Hepatocyte (in vitro differentiated cells): ENCODE measurements at regions not wholly inside any gene's neighbourhood (a gene's known extent, or its start where the extent isn't known, plus 50 kb on each side); places are given as distances from the start of the nearest gene placed in this dataset.

Source experiments
- DNase-seq: peaks from one replicate; pipeline ENCODE4 v3.0.0-alpha.2; 2016; ENCODE audit warnings: low spot score
- H2AFZ ChIP-seq: fragments of 200-600 bp; sonication (generic); 2 replicates; pipeline ENCODE4 v1.6.0; 2016; ENCODE audit warnings: antibody characterized with exemption, mild to moderate bottlenecking
- H3K27ac ChIP-seq: fragments of 200-600 bp; sonication (generic); 2 replicates; pipeline ENCODE4 v1.5.1; 2016; ENCODE audit warnings: mild to moderate bottlenecking
- H3K27me3 ChIP-seq: fragments of 200-600 bp; sonication (generic); 2 replicates; pipeline ENCODE4 v1.6.1; 2016
- H3K36me3 ChIP-seq: fragments of 200-600 bp; sonication (generic); replicated peaks from 2 replicates; pipeline ENCODE4 v1.5.1; 2016; ENCODE audit warnings: low read depth; ENCODE audit not compliant: insufficient read depth
- H3K4me1 ChIP-seq: fragments of 200-600 bp; sonication (generic); 2 replicates; pipeline ENCODE4 v1.5.1; 2016; ENCODE audit warnings: mild to moderate bottlenecking, moderate library complexity; ENCODE audit not compliant: insufficient read depth
- H3K4me2 ChIP-seq: fragments of 200-600 bp; sonication (generic); 2 replicates; pipeline ENCODE4 v1.6.0; 2016
- H3K4me3 ChIP-seq: fragments of 200-600 bp; sonication (generic); 2 replicates; pipeline ENCODE4 v1.5.1; 2016; ENCODE audit warnings: mild to moderate bottlenecking
- H3K79me2 ChIP-seq: fragments of 200-600 bp; sonication (generic); 2 replicates; pipeline ENCODE4 v1.6.0; 2017; ENCODE audit warnings: mild to moderate bottlenecking
- H3K9me2 ChIP-seq: fragments of 200-600 bp; sonication (generic); replicated peaks from 2 replicates; pipeline ENCODE4 v1.6.0; 2017; ENCODE audit warnings: mild to moderate bottlenecking; ENCODE audit not compliant: insufficient read depth
- H3K9me3 ChIP-seq: fragments of 200-600 bp; sonication (generic); 2 replicates; pipeline ENCODE4 v1.5.1; 2016; ENCODE audit warnings: low read depth, mild to moderate bottlenecking
- H4K20me1 ChIP-seq: fragments of 200-600 bp; sonication (generic); 2 replicates; pipeline ENCODE4 v1.6.0; 2016; ENCODE audit warnings: mild to moderate bottlenecking; ENCODE audit not compliant: insufficient read depth, poor library complexity, severe bottlenecking
- CTCF ChIP-seq: fragments of 200-600 bp; sonication (generic); IDR thresholded peaks from 2 replicates; pipeline ENCODE4 v1.5.1; 2016; ENCODE audit warnings: antibody characterized with exemption, mild to moderate bottlenecking; ENCODE audit not compliant: poor library complexity
- EZH2 ChIP-seq: fragments of 200-600 bp; sonication (generic); IDR thresholded peaks from 2 replicates; pipeline ENCODE4 v1.6.1; 2016; ENCODE audit warnings: antibody characterized with exemption, mild to moderate bottlenecking, borderline replicate concordance
- EZH2phosphoT487 ChIP-seq: fragments of 200-600 bp; sonication (generic); IDR thresholded peaks from one replicate; pipeline ENCODE4 v1.6.1; 2018; ENCODE audit warnings: antibody characterized with exemption, mild to moderate bottlenecking, low read depth, moderate library complexity; ENCODE audit not compliant: unreplicated experiment, severe bottlenecking
- WGBS: methylation state at CpG from one replicate; pipeline ENCODE4 v1.1.6; 2016; ENCODE audit warnings: low lambda C conversion rate; ENCODE audit errors: missing lambda C conversion rate; 5-methylcytosine and 5-hydroxymethylcytosine counted together

DNA sequence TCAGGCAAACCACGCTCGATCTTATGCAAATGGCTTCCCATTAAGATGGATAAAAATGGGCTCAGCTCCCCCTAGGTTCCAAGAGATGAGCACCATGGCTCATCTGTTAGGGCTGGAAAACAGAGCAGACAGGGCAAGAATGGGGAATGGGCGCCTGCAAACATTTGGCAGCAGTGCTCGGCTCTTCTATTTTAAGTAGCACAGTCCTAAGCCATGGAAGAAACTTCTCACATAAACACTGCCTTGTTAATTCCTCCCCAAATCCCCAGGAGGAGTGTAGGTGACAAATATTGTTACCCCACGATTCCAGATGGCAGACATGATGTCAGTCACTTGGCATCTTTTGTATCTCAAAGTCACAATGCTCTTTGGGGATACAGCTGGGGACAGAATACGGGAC lies 221.8 kb downstream of the ICE1 start:
- DNase-seq: no peak
- H3K4me1 ChIP-seq: no peaks in the 10 kb centered on the region
- no peaks in the 10 kb centered on the region for H4K20me1 ChIP-seq
- no peaks in the 10 kb centered on the region for H3K79me2 ChIP-seq
- no peaks in the 10 kb centered on the region for H3K27me3 ChIP-seq
- TF ChIP-seq EZH2phosphoT487: no peak
- no peak overlapping the region for H3K4me3 ChIP-seq
- no peak overlapping the region for H3K27ac ChIP-seq
- 64% methylated on average over 6 of the region's 6 CpGs for WGBS
- no peaks in the 10 kb centered on the region for H3K9me2 ChIP-seq
- H3K4me2 ChIP-seq: no peak overlapping the region
- H3K36me3 ChIP-seq: no peaks in the 10 kb centered on the region
- no peak overlapping the region for H2AFZ ChIP-seq
- H3K9me3 ChIP-seq: no peaks in the 10 kb centered on the region

DNA sequence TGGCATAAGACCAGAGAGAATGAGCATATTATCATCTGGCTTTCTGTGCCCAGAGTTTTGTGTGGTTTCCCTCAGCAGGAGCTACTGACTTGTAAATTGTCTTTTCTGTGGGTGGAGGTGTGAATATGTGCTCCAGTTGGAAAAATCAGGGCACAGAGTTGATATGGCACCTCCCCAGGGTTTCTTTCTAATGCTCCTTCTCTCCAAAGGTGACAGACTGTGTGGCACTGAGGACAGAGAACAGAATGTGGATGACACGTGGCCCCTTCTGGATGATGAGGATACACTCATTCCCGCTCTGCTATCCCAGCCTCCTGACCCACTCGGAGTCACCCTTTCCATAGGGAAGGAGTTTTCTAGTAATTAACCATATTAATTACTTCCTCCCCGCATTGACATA lies 221.0 kb downstream of the ICE1 start:
- Histone ChIP-seq H3K4me3 (no peak overlapping the region), H3K36me3 (no peaks in the 10 kb centered on the region), H2AFZ (no peak overlapping the region), H3K79me2 (no peaks in the 10 kb centered on the region), H3K27ac (no peak overlapping the region), H4K20me1 (no peaks in the 10 kb centered on the region), H3K9me2 (no peaks in the 10 kb centered on the region), H3K27me3 (no peaks in the 10 kb centered on the region), H3K9me3 (no peaks in the 10 kb centered on the region), H3K4me2 (no peak overlapping the region), H3K4me1 (no peaks in the 10 kb centered on the region)
- TF ChIP-seq EZH2: no peak
- TF ChIP-seq EZH2phosphoT487: no peak
- TF ChIP-seq CTCF: no peak
- WGBS: 91% methylated on average over 4 of the region's 4 CpGs
- no peak for DNase-seq

DNA sequence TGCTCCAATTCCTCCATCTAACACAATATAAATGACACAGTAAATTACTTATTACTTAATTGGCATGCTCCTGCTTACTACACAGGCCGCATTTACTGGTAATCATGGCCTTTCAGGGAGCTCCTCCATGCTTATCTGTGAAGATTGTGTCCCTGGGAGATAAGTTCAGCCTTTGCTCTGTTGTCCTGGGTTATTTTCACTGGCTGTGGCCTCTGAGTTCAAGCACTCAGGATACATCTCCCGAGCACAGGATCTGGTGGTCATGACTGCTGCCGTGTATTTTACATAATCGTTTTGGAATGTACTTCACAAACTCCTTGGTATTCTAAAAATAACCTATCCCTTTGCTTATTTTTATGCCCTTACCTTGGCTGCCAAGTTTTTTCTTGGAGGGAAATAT lies 215.7 kb downstream of the ICE1 start:
- 46% methylated on average over 4 of the region's 4 CpGs for WGBS
- Histone ChIP-seq H3K4me1 (no peaks in the 10 kb centered on the region), H3K27ac (no peak overlapping the region), H3K4me3 (no peak overlapping the region), H3K36me3 (no peaks in the 10 kb centered on the region), H3K9me2 (no peaks in the 10 kb centered on the region), H4K20me1 (no peaks in the 10 kb centered on the region), H3K9me3 (no peaks in the 10 kb centered on the region), H3K79me2 (no peaks in the 10 kb centered on the region), H2AFZ (no peak overlapping the region), H3K4me2 (no peak overlapping the region), H3K27me3 (no peaks in the 10 kb centered on the region)
- no peak for DNase-seq
- no peak for TF ChIP-seq EZH2phosphoT487
- TF ChIP-seq CTCF: no peak
- no peak for TF ChIP-seq EZH2

- no peaks in the 10 kb centered on the region for H3K9me2 ChIP-seq
- H3K27ac ChIP-seq: no peak overlapping the region
- no peak for TF ChIP-seq EZH2phosphoT487
- TF ChIP-seq CTCF: no peak
- TF ChIP-seq EZH2: no peak
- H4K20me1 ChIP-seq: no peaks in the 10 kb centered on the region
- no peaks in the 10 kb centered on the region for H3K9me3 ChIP-seq
- no peaks in the 10 kb centered on the region for H3K4me1 ChIP-seq
- no peak overlapping the region for H2AFZ ChIP-seq
- DNase-seq: no peak
- no peaks in the 10 kb centered on the region for H3K79me2 ChIP-seq
- no peaks in the 10 kb centered on the region for H3K27me3 ChIP-seq
- H3K36me3 ChIP-seq: no peaks in the 10 kb centered on the region
- WGBS: 29% methylated on average over 2 of the region's 2 CpGs
- no peak overlapping the region for H3K4me3 ChIP-seq
- H3K4me2 ChIP-seq: no peak overlapping the region
Measured at GRCh38 chr5:5637173-5637572, 214.7 kb downstream of the ICE1 start.
